GM19239 (cell line): ENCODE measurements at regions not wholly inside any gene's neighbourhood (a gene's known extent, or its start where the extent isn't known, plus 50 kb on each side); places are given as distances from the start of the nearest gene placed in this dataset.

Experiments used
- DNase-seq: peaks from one replicate; pipeline ENCODE4 v3.0.0; 2011; ENCODE audit warnings: low spot score; ENCODE audit not compliant: insufficient read length
- FAIRE-seq: peaks from 2 replicates; lab custom pipeline; 2011; peaks lifted over from hg19 to GRCh38; lab: Jason Lieb, UNC

DNA sequence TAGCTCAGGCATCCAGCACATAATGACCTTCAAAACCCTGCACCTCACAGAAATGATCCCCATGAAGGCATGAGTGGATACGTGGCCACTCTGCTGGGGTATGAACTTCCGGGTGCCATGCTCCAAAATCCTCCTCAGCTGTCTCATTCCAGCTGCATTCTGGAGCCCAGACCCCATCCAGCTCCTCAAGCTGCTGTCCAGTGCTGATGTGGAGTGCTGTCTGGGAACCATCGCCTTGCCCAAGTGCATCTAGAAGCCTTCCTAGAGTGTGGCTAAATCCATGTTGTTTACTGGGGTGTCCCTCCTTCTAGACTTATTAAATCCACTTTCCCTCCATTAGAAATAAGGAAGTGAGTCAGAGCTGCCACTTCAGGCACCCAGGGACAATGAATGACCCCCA, 130.8 kb upstream of the PTPRT start:
- DNase-seq (no peak), FAIRE-seq (no peak)

DNA sequence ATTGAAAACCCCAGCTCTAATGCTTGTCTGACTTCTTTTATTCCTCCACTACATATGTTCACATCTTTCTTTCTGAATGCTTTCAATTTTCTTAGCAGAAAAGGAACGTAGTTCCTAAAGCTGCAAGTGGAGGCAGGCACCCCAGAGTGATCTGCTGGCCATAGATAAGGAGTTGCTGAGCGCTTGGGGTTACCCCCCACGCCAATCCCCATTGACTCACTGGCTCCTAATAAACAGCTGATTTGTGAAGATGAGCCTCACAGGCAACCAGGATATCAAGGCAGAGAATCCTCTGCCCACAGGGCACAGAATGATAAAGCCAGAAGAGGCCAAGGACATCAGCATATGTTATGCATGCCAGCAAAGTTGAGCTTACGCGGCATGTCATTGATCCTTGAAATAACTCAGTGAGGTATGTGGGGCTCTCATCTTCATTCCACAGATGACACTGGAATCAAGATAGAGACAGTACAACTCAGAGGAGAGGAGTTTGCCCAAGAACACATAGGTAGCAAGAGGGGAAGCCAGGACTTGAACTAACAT, 129.1 kb upstream of the PTPRT start:
- DNase-seq (no peak), FAIRE-seq (no peak)

DNA sequence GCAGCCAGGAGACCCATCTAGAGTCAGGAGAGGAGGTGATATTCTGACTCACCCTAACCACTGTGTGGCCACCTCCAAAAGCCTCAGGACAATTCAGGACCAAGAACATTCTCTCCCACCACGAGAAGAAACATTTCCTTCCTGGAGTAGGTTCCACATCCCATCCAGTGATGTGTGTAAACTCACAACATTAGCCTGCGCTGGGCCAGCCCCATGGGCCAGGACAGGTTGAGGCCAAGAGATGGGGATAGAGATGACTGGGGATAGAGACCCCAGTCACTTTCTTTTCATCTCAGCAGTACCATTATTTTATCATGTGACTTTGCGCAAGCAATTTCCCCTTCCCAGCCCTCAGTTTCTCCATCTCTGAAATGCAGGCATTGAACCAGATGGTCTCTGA, 126.6 kb upstream of the PTPRT start:
- FAIRE-seq: no peak
- no peak for DNase-seq

DNA sequence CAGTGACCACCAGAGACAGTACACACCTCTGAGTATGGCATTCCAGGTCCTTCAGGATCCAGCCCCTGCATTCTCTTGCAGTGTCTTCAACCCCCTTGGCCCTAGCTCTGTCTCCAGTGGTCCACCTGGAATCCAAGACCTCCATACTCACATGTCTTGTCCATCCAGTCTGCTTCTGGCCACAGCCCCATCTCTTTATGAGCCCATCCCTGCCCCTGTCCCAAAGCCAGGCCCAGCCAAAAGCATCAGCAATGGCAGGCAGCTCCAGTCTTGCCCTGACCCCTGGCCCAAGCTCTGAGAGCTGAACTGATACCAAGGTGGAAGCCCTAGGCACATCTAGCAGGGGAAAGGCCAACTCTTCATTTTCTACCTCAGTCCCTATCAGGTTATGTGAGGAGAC, 119.6 kb upstream of the PTPRT start:
- DNase-seq: no peak
- no peak for FAIRE-seq

DNA sequence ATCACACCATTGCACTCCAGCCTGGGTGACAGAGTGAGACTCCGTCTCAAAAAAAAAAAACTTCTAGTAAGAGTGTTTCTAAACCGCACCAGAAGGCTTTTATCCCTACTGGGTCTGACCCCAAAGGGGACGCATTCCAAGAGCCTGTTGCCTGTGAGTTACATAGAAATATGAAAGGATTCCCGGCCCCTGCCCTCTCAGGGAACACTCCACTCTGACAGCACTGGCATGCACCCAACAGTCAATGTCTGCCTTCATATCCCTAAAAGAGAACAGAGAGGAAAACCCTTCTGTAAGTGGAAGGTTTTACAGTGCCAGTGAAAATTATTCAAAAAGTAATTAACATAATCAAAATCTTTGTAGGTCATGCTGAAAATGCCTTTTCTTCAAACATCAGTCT, 117.1 kb upstream of the PTPRT start:
- FAIRE-seq: no peak
- DNase-seq: no peak

DNA sequence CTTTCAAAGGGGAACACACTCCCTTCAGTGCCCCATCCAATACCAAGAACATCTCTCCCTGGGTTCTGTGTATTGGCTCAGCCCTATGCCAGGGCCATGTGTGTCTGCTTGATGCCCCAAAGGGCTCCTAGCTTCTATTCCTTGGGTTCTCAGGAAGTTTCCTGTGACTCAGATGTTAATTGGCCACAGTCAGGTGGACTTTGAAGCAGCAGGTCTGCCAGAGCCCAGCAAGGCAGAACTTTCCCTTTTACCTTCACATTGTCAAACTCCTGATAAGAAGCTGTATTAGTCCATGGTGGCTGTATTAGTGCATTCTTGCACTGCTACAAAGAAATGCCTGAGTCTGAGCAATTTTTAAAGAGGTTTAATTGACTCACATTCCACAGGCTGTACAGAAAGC, 116.0 kb upstream of the PTPRT start:
- FAIRE-seq (no peak), DNase-seq (no peak)

DNA sequence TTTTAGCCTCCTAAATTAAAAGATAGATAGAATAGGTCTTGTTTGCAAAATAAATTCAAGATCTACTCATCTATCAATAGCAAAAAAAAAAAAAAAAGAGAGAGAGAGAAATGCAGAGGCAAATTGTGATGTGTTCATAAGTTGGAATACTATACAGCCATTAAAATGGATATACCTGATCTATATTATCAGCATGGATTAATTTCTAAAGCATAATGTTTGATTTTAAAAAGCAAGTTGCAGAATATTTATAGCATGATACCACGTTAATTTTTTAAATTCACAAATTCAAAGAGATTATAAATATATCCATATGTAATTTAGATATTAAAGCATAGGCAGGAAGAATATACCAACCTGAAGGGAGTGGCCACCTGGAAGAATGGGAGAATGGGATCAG, 114.9 kb upstream of the PTPRT start:
- no peak for FAIRE-seq
- DNase-seq: no peak

DNA sequence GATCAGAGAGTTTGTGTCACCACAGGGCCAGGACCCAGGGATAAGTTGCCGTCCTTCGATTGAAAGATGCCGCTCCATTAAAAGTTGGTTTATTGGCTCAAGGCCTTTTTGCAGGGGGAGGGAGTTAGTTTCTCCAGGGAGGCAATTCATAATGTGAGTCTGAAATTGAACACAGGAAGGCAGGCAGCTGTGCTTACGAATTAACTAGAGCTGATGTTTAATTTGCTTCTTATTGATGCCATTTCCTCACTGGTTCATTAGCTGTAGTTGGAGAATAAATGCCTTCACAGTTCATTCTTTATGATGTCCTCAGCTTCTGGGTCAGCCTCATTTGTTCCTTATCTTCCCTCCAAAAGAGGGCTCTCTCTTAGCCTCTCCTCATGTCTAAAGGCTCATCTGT, 113.2 kb upstream of the PTPRT start:
- FAIRE-seq (no peak), DNase-seq (no peak)

DNA sequence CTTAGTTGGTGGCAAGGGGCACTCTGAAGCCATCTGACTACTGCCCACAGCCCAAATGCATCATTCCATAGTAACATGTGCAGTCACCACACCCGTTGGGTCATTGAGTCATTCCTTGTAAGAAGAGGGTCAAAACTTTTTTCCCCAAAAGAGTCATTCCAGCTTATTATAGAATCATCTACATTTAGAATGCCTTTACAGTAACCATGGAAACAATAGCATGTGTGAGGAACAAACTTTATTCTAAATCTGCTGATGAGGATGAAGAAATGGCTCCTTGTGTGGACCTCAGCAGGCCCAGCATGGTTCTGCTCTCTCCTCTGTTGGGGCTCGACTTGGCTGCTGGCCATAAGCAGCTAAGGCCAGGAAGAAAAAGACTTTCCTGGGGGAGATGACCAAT, 111.2 kb upstream of the PTPRT start:
- no peak for FAIRE-seq

DNA sequence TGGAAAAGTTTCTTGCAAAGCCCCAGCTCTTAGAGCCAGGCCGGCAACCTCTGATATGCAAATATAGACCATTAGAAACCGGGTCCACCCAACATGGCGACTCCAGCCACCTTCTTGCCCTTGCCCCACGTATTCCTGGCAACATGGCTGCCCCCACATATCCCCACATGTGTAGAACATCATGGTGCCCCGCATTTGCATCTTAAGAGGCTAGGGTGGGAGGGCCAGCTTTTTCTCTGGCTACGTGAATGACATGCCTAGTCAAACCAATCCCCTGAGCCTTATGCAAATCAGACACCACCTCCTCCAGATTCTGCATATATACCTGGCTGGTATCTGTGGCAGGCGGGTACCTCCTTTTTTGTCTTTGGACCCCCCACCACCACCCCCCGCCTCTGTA, 106.1 kb upstream of the PTPRT start:
- no peak for FAIRE-seq

More for the DNA sequence above, 111.2 kb upstream of the PTPRT start:
- DNase-seq: no peak

DNA sequence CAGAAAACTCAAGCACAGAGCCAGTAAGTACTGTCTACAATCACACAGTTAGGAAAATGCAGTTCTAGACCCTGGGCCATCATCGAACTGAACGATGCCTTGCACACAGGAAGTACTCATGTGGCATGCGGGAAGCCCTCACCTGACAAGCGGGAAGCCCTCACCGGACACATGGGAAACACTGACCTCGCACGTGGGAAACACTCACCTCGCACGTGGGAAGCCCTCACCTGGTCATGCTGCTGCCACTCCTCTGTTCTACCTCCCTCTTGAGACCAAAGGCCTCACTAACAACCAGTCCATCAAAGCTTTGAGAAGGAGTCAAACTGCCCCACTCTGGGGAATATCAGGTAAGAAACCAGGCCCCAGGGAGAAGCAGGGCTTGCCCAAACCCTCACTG, 105.6 kb upstream of the PTPRT start:
- no peak for DNase-seq
- FAIRE-seq: no peak

More for the DNA sequence above, 106.1 kb upstream of the PTPRT start:
- no peak for DNase-seq

DNA sequence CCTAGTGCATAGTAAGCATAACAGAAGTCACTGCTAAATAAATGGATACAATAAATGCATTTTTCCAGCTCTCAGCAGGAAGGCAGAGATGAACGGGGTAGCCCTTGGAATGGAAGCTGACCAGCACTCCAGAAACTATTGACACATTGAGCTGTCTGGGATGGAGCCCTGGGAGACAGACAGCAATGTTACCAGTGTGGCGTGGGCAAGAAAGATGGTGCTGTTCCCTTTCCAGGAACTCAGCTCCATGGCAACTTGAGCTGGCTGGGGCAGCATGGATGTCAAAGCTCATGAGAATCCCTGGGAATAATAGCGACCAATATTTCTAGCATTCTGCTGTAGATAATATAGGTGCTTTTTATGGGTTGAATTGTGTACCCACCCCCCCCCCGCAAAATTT, 104.3 kb upstream of the PTPRT start:
- DNase-seq: no peak
- no peak for FAIRE-seq

DNA sequence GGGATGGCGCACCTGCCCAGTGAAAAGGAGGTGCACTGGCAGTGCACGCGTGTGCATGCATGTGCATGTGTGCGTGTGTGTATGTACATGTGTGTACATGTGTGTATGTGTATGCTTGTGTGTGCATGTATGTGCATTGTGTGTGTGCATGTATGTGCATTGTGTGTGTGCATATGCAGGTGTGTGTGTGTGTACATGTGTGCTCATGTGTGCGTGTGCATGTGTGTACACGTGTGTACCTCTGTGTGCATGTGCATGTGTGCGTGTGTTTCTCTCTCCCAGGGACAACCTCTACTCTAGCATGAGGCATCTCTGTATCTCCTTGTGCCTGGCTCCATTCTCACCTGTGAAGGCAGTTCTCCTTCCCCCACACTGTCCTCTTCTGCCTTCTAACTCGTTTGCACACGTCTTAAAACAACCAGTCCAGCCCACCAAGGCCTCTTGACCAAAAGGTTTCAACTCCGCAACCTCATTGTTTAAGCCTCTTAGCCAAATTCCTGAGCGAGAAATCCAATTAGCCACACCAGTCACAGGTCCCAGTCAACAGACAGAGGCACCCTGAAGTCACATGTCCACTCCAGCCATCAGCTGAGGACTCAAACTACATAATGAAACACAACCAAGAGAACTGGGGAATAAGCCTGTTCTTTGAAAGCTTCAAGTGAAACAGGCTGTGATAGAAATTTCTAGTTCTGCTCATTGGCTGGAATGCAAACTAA, 103.5 kb upstream of the PTPRT start:
- DNase-seq (no peak), FAIRE-seq (no peak)

DNA sequence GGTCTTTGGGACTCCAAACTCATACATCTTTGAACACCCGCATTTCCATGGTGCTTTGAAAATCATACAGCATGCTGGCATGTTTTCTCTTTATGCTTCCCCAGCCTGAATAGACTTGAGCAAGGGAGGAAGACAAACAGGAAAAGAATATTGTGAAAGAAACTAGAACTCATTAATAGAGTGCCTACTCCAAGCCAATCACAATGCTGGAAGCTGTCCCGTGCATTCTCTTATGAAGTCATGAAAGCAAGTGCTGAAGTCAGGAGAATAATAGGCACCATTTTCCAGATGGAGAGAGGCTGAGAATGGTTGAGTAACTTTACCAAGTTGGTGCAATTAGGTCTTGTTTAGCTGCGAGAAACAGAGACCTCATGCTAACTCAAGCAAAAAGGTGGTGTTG, 102.5 kb upstream of the PTPRT start:
- FAIRE-seq (no peak), DNase-seq (no peak)

DNA sequence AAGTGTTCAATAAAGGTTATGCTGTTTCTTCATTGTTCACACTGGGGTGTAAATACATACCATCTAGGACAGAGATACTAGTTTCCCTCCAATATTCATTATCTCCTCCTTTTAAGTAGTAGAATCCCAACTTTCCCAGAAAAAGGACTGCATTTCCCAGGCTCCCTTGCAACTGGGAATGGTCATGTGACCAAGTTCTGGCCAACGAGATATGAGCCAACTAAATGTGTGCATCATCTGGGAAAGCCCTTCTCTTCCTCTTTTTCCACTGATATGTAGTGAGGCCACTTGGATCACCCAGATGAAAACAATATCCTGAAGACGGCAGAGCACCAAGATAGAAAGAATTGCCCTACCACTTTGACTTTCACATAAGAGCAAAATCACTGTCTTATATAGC, 97.9 kb upstream of the PTPRT start:
- FAIRE-seq (no peak), DNase-seq (no peak)

DNA sequence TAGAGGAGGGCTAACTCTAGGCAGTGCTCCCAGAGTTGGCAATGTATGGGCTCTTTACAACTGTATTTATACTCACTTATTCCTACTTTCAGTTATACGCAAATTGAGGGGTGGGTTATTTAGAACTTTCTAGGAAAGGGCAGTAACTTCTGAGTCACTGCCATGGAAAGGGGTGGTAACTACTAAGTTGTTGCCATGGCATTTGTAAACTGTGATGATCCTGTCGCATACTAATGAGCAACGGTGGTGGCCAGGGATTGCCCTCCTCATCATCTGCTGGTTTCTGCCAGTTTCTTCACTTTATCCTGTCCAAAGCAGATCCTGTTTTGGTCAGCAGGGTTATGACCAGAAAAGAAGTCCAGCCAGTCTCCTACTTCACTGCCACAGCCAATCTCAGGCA, 95.5 kb upstream of the PTPRT start:
- DNase-seq (no peak), FAIRE-seq (no peak)

DNA sequence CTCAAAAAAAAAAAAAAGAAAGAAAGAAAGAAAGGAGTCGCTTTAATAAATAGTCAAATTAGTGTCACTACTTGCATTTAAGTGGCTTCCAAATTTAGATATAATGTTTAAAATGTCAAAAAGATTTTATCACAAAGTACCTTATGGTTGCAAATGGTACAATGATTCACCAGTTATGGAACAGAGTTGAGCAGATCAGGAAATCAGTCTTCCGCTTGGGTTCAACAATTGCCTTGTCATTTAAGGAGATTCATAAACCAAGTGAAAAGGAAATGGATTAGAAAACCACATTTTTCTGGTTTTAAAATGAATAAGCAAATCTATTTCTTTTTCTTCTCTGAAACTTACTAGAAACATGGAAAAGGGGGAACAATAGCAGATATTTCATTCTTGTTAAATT, 94.8 kb upstream of the PTPRT start:
- no peak for FAIRE-seq
- no peak for DNase-seq

DNA sequence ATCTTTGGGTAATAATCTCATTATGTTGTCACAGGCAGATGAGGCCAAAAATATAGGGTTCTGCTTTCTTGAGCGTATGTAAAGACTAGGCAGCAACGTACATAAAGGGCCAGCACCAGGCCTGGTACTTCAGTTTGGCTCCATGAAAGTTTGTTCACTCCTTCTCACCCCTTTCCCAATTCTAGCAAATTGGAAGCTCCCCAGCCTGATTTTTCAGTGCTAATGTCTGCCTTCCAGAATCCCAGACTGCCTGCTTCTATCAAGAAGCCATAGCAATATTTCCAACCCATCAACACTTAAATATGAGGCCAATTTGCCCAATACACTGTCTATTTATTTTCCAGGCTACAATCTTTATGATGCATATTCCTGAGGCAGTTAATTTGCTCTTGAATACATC, 93.4 kb upstream of the PTPRT start:
- no peak for FAIRE-seq

DNA sequence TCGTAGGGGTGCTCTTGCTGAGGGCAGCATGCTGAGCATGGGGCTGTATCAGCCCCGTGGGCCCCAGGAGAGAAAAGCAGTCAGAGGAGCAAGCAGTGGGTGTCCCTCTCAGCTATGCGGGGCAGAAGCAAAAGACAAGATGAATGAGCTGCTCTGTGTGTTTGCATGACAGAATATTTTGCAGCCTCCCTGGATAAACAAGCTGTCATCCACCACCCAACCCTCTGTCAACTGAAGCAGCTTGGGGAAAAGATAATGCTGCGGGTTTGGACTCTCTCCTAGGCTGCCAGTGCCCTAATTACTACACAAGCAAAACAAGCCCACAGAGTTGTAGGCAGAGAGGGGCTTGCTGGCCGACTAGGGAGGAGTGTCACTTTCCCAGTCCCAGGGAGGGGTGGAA, 82.3 kb upstream of the PTPRT start:
- no peak for FAIRE-seq
- no peak for DNase-seq

More for the DNA sequence above, 93.4 kb upstream of the PTPRT start:
- no peak for DNase-seq

DNA sequence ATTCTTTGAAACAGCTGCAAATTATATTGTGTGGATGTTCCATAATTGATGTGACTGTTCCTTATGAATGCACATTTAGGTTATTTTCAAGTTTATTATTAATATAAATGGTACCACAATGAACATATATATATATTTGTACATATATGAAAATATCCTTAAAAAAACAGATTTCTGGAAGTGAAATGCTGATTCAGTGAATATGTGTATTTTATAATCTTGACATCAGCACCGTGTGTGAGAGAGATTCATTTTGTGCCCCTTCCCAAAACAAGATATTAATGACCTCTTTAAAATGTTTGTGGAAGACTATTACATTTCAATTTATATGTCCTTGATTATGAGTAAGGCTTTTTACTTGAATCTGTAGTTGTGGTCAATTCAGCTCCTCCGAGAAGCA, 75.7 kb upstream of the PTPRT start:
- DNase-seq (no peak), FAIRE-seq (no peak)

DNA sequence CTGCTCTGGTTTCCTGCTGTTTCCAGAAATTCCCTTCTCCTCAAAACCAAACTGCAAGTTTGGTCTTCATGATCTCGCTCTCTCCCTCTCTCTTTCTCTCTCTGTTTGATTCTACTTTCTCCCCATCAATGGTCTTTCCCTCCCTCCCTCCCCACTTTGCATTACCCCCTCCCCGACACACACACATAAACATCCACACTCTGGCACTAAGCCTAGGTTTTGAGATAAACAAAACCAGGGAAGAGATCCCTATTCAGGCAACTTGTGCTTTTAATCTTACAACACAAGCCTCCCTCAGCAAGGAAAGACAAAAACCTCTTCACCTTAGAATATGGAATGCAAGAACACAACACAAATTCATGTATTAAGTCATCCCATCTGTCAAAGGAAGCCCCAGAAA, 73.5 kb upstream of the PTPRT start:
- no peak for FAIRE-seq
- no peak for DNase-seq

DNA sequence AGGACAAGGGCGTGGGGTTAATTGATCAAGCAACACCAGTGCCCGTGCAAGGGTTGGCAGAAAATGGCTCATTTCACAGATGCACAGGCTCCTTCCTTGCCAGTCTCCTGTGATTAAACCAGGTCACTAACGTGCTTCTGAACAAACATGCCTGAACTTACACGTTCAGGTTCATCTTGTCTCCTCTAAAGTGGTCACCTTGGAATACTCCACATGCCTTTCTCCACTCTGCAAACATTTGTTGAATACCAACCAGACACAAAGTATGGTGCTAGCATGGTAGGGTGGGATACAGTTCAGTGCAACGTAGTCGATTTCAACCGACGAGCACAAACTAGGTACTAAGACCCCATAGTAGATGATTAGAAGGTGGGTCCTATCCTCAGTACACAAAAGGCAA, 72.6 kb upstream of the PTPRT start:
- FAIRE-seq (no peak), DNase-seq (no peak)
